SK-N-SH treated with all-trans-retinoic acid at 6 μM for 48 hours (cell line): ENCODE measurements at regions not wholly inside any gene's neighbourhood (a gene's known extent, or its start where the extent isn't known, plus 50 kb on each side); places are given as distances from the start of the nearest gene placed in this dataset.

ENCODE experiments used
- ATAC-seq: fragments of 200-7000 bp; cut with Tn5 transposase; 3 replicates; pipeline ENCODE4 v1.9.1; 2020; ENCODE audit warnings: mild to moderate bottlenecking, moderate library complexity
- ARNTL ChIP-seq: fragments of 450-650 bp; formaldehyde crosslinking; IDR thresholded peaks from 2 replicates; pipeline ENCODE4 v1.5.0; 2020; ENCODE audit warnings: low read depth, mild to moderate bottlenecking, moderate library complexity, borderline replicate concordance
- BACH2 ChIP-seq: fragments of 250-450 bp; sonication (Bioruptor Pico); IDR thresholded peaks from 2 replicates; pipeline ENCODE4 v1.9.0; 2021; ENCODE audit warnings: mild to moderate bottlenecking, borderline replicate concordance
- CREB5 ChIP-seq: fragments of 250-450 bp; sonication (Bioruptor Pico); IDR thresholded peaks from 2 replicates; pipeline ENCODE4 v1.5.1; 2020; ENCODE audit warnings: low read depth, mild to moderate bottlenecking, moderate library complexity
- CSDC2 ChIP-seq: fragments of 250-450 bp; sonication (Bioruptor Pico); IDR thresholded peaks from 2 replicates; pipeline ENCODE4 v1.5.0; 2020; ENCODE audit warnings: mild to moderate bottlenecking, moderate library complexity
- CSRNP3 ChIP-seq: fragments of 250-450 bp; sonication (Bioruptor Pico); IDR thresholded peaks from 2 replicates; pipeline ENCODE4 v1.5.1; 2021; ENCODE audit warnings: mild to moderate bottlenecking, moderate library complexity
- GLIS3 ChIP-seq: fragments of 250-450 bp; sonication (Bioruptor Pico); IDR thresholded peaks from 2 replicates; pipeline ENCODE4 v1.5.0; 2020; ENCODE audit warnings: mild to moderate bottlenecking, moderate library complexity
- ISL1 ChIP-seq: fragments of 250-450 bp; sonication (Bioruptor Pico); IDR thresholded peaks from 2 replicates; pipeline ENCODE4 v2.1.2; 2022; ENCODE audit warnings: mild to moderate bottlenecking, moderate library complexity
- OSR1 ChIP-seq: fragments of 250-450 bp; sonication (Bioruptor Pico); IDR thresholded peaks from 2 replicates; pipeline ENCODE4 v1.8.0; 2022; ENCODE audit warnings: moderate library complexity, mild to moderate bottlenecking, inconsistent platforms
- POU6F1 ChIP-seq: fragments of 250-450 bp; sonication (Bioruptor Pico); IDR thresholded peaks from 2 replicates; pipeline ENCODE4 v1.8.0; 2021; ENCODE audit warnings: low read depth, mild to moderate bottlenecking, moderate library complexity, borderline replicate concordance
- PPARA ChIP-seq: fragments of 250-450 bp; sonication (Bioruptor Pico); IDR thresholded peaks from 2 replicates; pipeline ENCODE4 v1.5.0; 2020; ENCODE audit warnings: mild to moderate bottlenecking, borderline replicate concordance
- RARB ChIP-seq: fragments of 250-450 bp; sonication (Bioruptor Pico); IDR thresholded peaks from 2 replicates; pipeline ENCODE4 v1.8.0; 2021; ENCODE audit warnings: mild to moderate bottlenecking, moderate library complexity
- TCF4 ChIP-seq: fragments of 250-450 bp; sonication (Bioruptor Pico); IDR thresholded peaks from 2 replicates; pipeline ENCODE4 v1.8.0; 2021; ENCODE audit warnings: mild to moderate bottlenecking, moderate library complexity, borderline replicate concordance
- TSHZ2 ChIP-seq: fragments of 250-450 bp; sonication (Bioruptor Pico); IDR thresholded peaks from 2 replicates; pipeline ENCODE4 v1.5.0; 2020; ENCODE audit warnings: mild to moderate bottlenecking, moderate library complexity
- ZC3H10 ChIP-seq: fragments of 250-450 bp; sonication (Bioruptor Pico); IDR thresholded peaks from 2 replicates; pipeline ENCODE4 v1.5.1; 2021; ENCODE audit warnings: mild to moderate bottlenecking, moderate library complexity
- ZFP30 ChIP-seq: fragments of 450-650 bp; formaldehyde crosslinking; IDR thresholded peaks from 2 replicates; pipeline ENCODE4 v1.5.0; 2022; ENCODE audit warnings: mild to moderate bottlenecking, moderate library complexity
- ZNF565 ChIP-seq: fragments of 450-650 bp; formaldehyde crosslinking; conservative IDR thresholded peaks from 2 replicates; pipeline ENCODE4 v1.5.0; 2020; ENCODE audit warnings: low read depth, mild to moderate bottlenecking, moderate library complexity
- ZNF70 ChIP-seq: fragments of 450-650 bp; formaldehyde crosslinking; IDR thresholded peaks from 2 replicates; pipeline ENCODE4 v1.5.0; 2020; ENCODE audit warnings: mild to moderate bottlenecking, moderate library complexity
- ZNF8 ChIP-seq: fragments of 450-650 bp; formaldehyde crosslinking; IDR thresholded peaks from 2 replicates; pipeline ENCODE4 v1.5.0; 2020; ENCODE audit warnings: mild to moderate bottlenecking, moderate library complexity
- TF ChIP-seq, protein P1 (sequence below): fragments of 250-450 bp; sonication (Bioruptor Pico); IDR thresholded peaks from 2 replicates; pipeline ENCODE4 v1.8.0; 2020; ENCODE audit warnings: mild to moderate bottlenecking, moderate library complexity, borderline replicate concordance

- no peak for TF ChIP-seq CSRNP3
- no peak for TF ChIP-seq RARB (CRISPR knock-in tag)
- no peak for TF ChIP-seq TCF4 (CRISPR knock-in tag)
- TF ChIP-seq ZFP30 (CRISPR knock-in tag), result no peak
- no peak for TF ChIP-seq ZNF70
- TF ChIP-seq ZNF8 (CRISPR knock-in tag), result no peak
- no peak for TF ChIP-seq ZNF565 (CRISPR knock-in tag)
- TF ChIP-seq BACH2 (CRISPR knock-in tag), result no peak
- no peak for TF ChIP-seq ZC3H10 (CRISPR knock-in tag)
- TF ChIP-seq CREB5 (CRISPR knock-in tag), result no peak
- TF ChIP-seq GLIS3 (CRISPR knock-in tag), result no peak
- no peak for TF ChIP-seq CSDC2 (CRISPR knock-in tag)
- no peak for TF ChIP-seq TSHZ2 (CRISPR knock-in tag)
- no peak for TF ChIP-seq ARNTL (CRISPR knock-in tag)
- TF ChIP-seq PPARA, result no peak
- ATAC-seq, result no peak
Measured at GRCh38 chr2:235399895-235400294, 93.9 kb upstream of the AGAP1 start.

GRCh38 chr2:235402422-235402821, 91.4 kb upstream of the AGAP1 start:
- TF ChIP-seq OSR1 (CRISPR knock-in tag) (no peak), ISL1 (no peak), TSHZ2 (CRISPR knock-in tag) (no peak), ZNF8 (CRISPR knock-in tag) (no peak), TCF4 (CRISPR knock-in tag) (no peak), ZNF565 (CRISPR knock-in tag) (no peak), POU6F1 (CRISPR knock-in tag) (no peak), CSDC2 (CRISPR knock-in tag) (no peak), PPARA (no peak), CREB5 (CRISPR knock-in tag) (no peak), GLIS3 (CRISPR knock-in tag) (no peak), ARNTL (CRISPR knock-in tag) (no peak), CSRNP3 (no peak)
- TF ChIP-seq, protein P1, sequence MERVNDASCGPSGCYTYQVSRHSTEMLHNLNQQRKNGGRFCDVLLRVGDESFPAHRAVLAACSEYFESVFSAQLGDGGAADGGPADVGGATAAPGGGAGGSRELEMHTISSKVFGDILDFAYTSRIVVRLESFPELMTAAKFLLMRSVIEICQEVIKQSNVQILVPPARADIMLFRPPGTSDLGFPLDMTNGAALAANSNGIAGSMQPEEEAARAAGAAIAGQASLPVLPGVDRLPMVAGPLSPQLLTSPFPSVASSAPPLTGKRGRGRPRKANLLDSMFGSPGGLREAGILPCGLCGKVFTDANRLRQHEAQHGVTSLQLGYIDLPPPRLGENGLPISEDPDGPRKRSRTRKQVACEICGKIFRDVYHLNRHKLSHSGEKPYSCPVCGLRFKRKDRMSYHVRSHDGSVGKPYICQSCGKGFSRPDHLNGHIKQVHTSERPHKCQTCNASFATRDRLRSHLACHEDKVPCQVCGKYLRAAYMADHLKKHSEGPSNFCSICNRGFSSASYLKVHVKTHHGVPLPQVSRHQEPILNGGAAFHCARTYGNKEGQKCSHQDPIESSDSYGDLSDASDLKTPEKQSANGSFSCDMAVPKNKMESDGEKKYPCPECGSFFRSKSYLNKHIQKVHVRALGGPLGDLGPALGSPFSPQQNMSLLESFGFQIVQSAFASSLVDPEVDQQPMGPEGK (CRISPR knock-in tag), result no peak
- no peak for ATAC-seq
